Gastrocnemius medialis (tissue), 4 donors: ENCODE measurements at regions not wholly inside any gene's neighbourhood (a gene's known extent, or its start where the extent isn't known, plus 50 kb on each side); places are given as distances from the start of the nearest gene placed in this dataset.

Experiments used
- ATAC-seq, 2 donors: fragments of 150-250 bp; one replicate each; pipeline ENCODE4 v1.9.1; 2016
- DNase-seq, 2 donors: peaks; one replicate each; pipeline ENCODE4 v3.0.0-alpha.2; 2019
- H3K27ac ChIP-seq, 4 donors: fragments of 200-600 bp; sonication (generic); 1 replicate in 1 of 4; 2 replicates in 3 of 4; pipeline ENCODE4 v1.5.1; 2016 to 2018; ENCODE audit warnings: mild to moderate bottlenecking in 2 of 4, moderate library complexity in 1 of 4
- H3K27me3 ChIP-seq, 3 donors: fragments of 200-600 bp; sonication (generic) in 2 of 3; 1 replicate in 1 of 3; 2 replicates in 2 of 3; pipeline versions ENCODE4 v1.5.1 to v1.6.0; 2016 to 2019; ENCODE audit warnings: mild to moderate bottlenecking in 1 of 3, moderate library complexity in 1 of 3
- H3K36me3 ChIP-seq, 2 donors: fragments of 200-600 bp; sonication (generic) in 1 of 2; one replicate each; pipeline ENCODE4 v1.5.1; 2017 to 2018
- H3K4me1 ChIP-seq, 2 donors: fragments of 200-600 bp; sonication (generic) in 1 of 2; one replicate each; pipeline ENCODE4 v1.5.1; 2016 to 2017; ENCODE audit warnings: mild to moderate bottlenecking in 2 of 2
- H3K4me3 ChIP-seq, 4 donors: fragments of 200-600 bp; sonication (generic) in 3 of 4; 1 replicate in 1 of 4; 2 replicates in 3 of 4; pipeline ENCODE4 v1.5.1; 2016 to 2019; ENCODE audit warnings: mild to moderate bottlenecking in 2 of 4
- H3K9me3 ChIP-seq, 3 donors: fragments of 200-600 bp; sonication (generic) in 2 of 3; 1 replicate in 1 of 3; 2 replicates in 2 of 3; pipeline ENCODE4 v1.5.1; 2016 to 2019
- POLR2A ChIP-seq, 2 donors: fragments of 450-650 bp; IDR thresholded peaks; one replicate each; pipeline ENCODE4 v1.6.1; 2017; ENCODE audit warnings: antibody characterized with exemption in 2 of 2, mild to moderate bottlenecking in 2 of 2, moderate library complexity in 2 of 2
- in situ Hi-C, 4 donors: fragments of 200-750 bp; cut with MboI; loops; one replicate each; pipeline versions ENCODE4 v1.15.0 to v1.8.0; 2017; ENCODE audit warnings: low sequenced_read_pairs in 4 of 4
- intact Hi-C: fragments of 100-400 bp; cut with DNase I; formaldehyde crosslinking; loops from one replicate; pipeline ENCODE4 v1.15.1; 2023; ENCODE audit warnings: low total_unique reads
- TF ChIP-seq, protein P1 (sequence below), 5 experiments: fragments of 450-650 bp in 3 of 5; fragments of 200-600 bp in 2 of 5; sonication (generic) in 2 of 5; IDR thresholded peaks in 4 of 5; conservative IDR thresholded peaks in 1 of 5; 1 replicate in 4 of 5; 2 replicates in 1 of 5; pipeline ENCODE4 v1.5.1; 2016 to 2019; ENCODE audit warnings: antibody characterized with exemption in 5 of 5, mild to moderate bottlenecking in 3 of 5, moderate library complexity in 3 of 5

- no peaks in the 10 kb centered on the region for H3K4me1 ChIP-seq
- TF ChIP-seq, protein P1, sequence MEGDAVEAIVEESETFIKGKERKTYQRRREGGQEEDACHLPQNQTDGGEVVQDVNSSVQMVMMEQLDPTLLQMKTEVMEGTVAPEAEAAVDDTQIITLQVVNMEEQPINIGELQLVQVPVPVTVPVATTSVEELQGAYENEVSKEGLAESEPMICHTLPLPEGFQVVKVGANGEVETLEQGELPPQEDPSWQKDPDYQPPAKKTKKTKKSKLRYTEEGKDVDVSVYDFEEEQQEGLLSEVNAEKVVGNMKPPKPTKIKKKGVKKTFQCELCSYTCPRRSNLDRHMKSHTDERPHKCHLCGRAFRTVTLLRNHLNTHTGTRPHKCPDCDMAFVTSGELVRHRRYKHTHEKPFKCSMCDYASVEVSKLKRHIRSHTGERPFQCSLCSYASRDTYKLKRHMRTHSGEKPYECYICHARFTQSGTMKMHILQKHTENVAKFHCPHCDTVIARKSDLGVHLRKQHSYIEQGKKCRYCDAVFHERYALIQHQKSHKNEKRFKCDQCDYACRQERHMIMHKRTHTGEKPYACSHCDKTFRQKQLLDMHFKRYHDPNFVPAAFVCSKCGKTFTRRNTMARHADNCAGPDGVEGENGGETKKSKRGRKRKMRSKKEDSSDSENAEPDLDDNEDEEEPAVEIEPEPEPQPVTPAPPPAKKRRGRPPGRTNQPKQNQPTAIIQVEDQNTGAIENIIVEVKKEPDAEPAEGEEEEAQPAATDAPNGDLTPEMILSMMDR (IDR thresholded peaks at IDR 0.05 in 4 of 5, conservative IDR thresholded peaks at IDR 0.05 in 1 of 5) = no peak
- no peak for TF ChIP-seq POLR2A (IDR thresholded peaks at IDR 0.05)
- no peak for ATAC-seq
- no peaks in the 10 kb centered on the region for H3K9me3 ChIP-seq
- no peaks in the 10 kb centered on the region for H3K36me3 ChIP-seq
- H3K27ac ChIP-seq = no peak overlapping the region
- intact Hi-C loops (loop anchor here (10.0 kb wide), 1 partner anchor 187 kb away; the partner anchor contains the start of gene AKR1C3), in situ Hi-C loops (loop anchor here (5.0 to 25.0 kb wide), 6 partner anchors 187 to 444 kb away; partner anchors contain the start of genes AKR1C2 (in 1 of the 4), AKR1C3 (in 1 of the 4) and AKR1E2 (in 1 of the 4))
- no peak overlapping the region for H3K4me3 ChIP-seq
- no peaks in the 10 kb centered on the region for H3K27me3 ChIP-seq
- DNase-seq = no peak
Measured at GRCh38 chr10:5281356-5281755, 83.4 kb upstream of the UCN3 start.

GRCh38 chr10:5282137-5282536, 82.6 kb upstream of the UCN3 start:
- Histone ChIP-seq H3K27ac (no peak overlapping the region), H3K36me3 (no peaks in the 10 kb centered on the region), H3K9me3 (no peaks in the 10 kb centered on the region), H3K27me3 (no peaks in the 10 kb centered on the region), H3K4me1 (no peaks in the 10 kb centered on the region), H3K4me3 (no peak overlapping the region)
- DNase-seq (no peak), ATAC-seq (no peak)
- intact Hi-C loops (loop anchor here (10.0 kb wide), 1 partner anchor 187 kb away; the partner anchor contains the start of gene AKR1C3), in situ Hi-C loops (loop anchor here (5.0 to 25.0 kb wide), 6 partner anchors 187 to 445 kb away; partner anchors contain the start of genes AKR1C2 (in 1 of the 4), AKR1C3 (in 1 of the 4) and AKR1E2 (in 1 of the 4))
- TF ChIP-seq, protein P1 (IDR thresholded peaks at IDR 0.05 in 4 of 5, conservative IDR thresholded peaks at IDR 0.05 in 1 of 5) = no peak
- TF ChIP-seq POLR2A (IDR thresholded peaks at IDR 0.05) = no peak

DNA sequence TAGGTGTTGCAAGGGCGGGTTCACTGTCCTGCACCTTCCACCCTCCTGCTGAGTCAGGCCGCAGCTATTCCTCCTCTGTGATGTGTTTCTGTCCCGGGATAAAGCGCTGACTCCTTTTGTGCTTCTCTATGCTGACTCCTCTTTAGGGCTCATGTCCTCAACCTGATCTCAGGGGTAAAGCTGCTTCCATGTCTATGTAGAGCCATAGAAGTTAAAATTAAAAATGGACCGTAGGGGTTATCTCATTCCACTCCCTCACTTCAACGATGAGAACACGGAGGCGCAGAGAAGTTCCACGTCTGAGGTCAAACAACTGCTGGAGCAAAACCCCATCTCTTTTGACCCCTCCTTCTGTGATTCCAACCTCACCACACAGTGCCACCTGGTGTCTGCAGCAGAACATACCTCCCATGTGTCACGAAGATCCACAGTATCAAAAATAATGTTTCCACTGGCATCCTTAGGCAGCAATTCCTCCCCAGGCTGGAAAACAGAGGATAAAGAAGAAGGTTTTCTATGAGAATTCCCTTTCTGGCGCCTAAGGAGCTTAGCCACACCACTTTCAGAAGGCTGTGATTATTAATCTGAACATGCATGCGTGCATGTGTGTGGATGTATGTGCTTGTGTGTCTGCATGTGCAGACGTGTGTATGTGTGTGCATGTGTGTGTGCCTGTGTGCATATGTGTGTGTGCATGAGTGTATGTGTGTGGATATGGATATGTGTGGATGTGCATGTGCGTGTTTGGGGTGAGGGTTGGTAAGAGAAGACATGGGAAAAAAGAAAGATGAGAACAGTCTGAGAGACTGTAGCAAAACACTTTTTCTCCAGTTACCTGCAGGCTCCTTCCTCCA, 81.2 kb upstream of the UCN3 start:
- H3K4me1 ChIP-seq = no peaks in the 10 kb centered on the region
- H3K27me3 ChIP-seq = no peaks in the 10 kb centered on the region
- H3K36me3 ChIP-seq = no peaks in the 10 kb centered on the region
- peak; percentile 78 to 87 for ATAC-seq
- no peak overlapping the region for H3K27ac ChIP-seq
- DNase-seq = peak; percentile 19 to 49
- H3K9me3 ChIP-seq = no peaks in the 10 kb centered on the region
- H3K4me3 ChIP-seq = no peak overlapping the region
- no peak for TF ChIP-seq POLR2A (IDR thresholded peaks at IDR 0.05)
- TF ChIP-seq, protein P1 (IDR thresholded peaks at IDR 0.05 in 4 of 5, conservative IDR thresholded peaks at IDR 0.05 in 1 of 5) = peak; percentile 40 to 62 (median 57)
- in situ Hi-C loops (loop anchor here (5.0 to 25.0 kb wide), 6 partner anchors 189 to 446 kb away; partner anchors contain the start of genes AKR1C2 (in 1 of the 4), AKR1C3 (in 1 of the 4) and AKR1E2 (in 1 of the 4)), intact Hi-C loops (loop anchor here (1.0 to 10.0 kb wide), 2 partner anchors 189 to 434 kb away; partner anchors contain the start of gene AKR1C3)

GRCh38 chr10:5284311-5285057, 80.3 kb upstream of the UCN3 start:
- Histone ChIP-seq H3K4me3 (no peak overlapping the region), H3K9me3 (no peaks in the 10 kb centered on the region), H3K4me1 (no peaks in the 10 kb centered on the region), H3K27me3 (no peaks in the 10 kb centered on the region), H3K36me3 (no peaks in the 10 kb centered on the region), H3K27ac (no peak overlapping the region)
- no peak for DNase-seq
- in situ Hi-C loops = loop anchor here (5.0 to 25.0 kb wide), 6 partner anchors 190 to 447 kb away; partner anchors contain the start of genes AKR1C2 (in 1 of the 4), AKR1C3 (in 1 of the 4) and AKR1E2 (in 1 of the 4)
- TF ChIP-seq, protein P1 (IDR thresholded peaks at IDR 0.05 in 4 of 5, conservative IDR thresholded peaks at IDR 0.05 in 1 of 5) = no peak
- TF ChIP-seq POLR2A (IDR thresholded peaks at IDR 0.05) = no peak
- peak in 1 of 2 donors; percentile 46 for ATAC-seq
- intact Hi-C loops = loop anchor here (10.0 kb wide), 1 partner anchor 190 kb away; the partner anchor contains the start of gene AKR1C3
